GM04503 (cell line): ENCODE measurements at regions not wholly inside any gene's neighbourhood (a gene's known extent, or its start where the extent isn't known, plus 50 kb on each side); places are given as distances from the start of the nearest gene placed in this dataset.

Experiments used
- DNase-seq: peaks from one replicate; pipeline ENCODE4 v3.0.0-alpha.2; 2012; ENCODE audit warnings: low read depth

DNA sequence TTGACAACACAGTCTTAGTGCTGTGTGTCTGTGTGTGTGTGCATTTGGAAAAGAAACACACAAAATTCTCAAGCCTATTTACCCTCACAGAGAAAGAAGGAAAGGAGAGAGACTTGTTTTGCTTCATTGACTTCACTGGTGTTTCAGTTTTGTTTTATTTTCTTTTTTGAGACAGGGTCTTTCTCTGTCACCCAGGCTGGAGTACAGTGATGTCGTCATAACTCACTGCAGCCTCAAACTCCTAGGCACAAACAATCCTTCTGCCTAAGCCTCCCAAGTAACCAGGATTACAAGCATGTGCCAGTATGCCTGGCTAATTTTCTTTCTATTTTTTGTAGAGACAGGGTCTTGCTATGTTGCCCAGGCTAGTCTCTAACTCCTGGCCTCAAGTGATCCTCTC is 636.9 kb downstream of the TAFA4 start:
- no peak for DNase-seq

- no peak for DNase-seq
Observed at GRCh38 chr3:68290333-68290732, 635.9 kb upstream of the SUCLG2 start.

DNA sequence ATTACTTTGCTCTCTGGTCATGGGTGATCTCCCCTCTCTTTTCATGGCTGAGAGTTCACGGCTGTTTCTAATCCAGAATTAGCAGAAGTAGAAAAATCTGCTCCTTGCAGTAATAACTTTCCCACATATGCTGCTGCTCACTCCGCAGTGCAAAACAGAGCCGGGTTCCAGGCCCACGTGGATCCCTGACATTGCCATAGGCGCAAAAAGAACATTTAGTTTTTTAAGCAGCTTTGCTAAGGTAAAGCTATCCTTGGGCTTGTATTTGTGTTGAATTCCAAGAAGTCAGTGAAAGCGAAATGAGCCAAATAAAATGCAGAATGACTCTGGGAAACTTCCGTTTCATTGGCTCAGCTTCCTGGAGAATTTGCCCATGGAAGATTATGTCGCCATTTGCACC is 633.7 kb upstream of the SUCLG2 start:
- DNase-seq, result no peak

DNA sequence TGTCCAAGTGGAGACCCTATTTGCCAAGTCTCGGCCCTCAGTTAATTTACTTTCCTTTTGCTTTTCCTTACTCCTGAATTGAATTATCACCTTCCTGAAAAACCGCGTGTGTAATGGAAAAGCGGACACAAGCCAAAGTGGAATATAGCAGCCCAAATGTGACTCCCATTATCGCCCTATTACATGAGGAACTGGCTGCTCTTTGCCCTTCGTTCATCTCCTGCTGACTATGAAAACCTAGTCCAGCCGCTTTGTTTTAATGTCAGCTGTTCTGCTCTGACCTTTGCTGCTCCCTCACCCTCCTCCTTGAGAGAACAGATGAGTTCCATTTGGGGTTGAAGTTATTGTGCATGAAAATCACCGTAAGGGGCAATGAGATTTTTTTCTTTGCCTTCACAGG is 632.7 kb upstream of the SUCLG2 start:
- DNase-seq, result no peak

- DNase-seq, result no peak
Observed at GRCh38 chr3:68274286-68274685, 619.9 kb upstream of the SUCLG2 start.

- no peak for DNase-seq
Observed at GRCh38 chr3:68271145-68271544, 616.7 kb upstream of the SUCLG2 start.

- no peak for DNase-seq
Observed at GRCh38 chr3:68256635-68257223, 602.3 kb upstream of the SUCLG2 start.

DNA sequence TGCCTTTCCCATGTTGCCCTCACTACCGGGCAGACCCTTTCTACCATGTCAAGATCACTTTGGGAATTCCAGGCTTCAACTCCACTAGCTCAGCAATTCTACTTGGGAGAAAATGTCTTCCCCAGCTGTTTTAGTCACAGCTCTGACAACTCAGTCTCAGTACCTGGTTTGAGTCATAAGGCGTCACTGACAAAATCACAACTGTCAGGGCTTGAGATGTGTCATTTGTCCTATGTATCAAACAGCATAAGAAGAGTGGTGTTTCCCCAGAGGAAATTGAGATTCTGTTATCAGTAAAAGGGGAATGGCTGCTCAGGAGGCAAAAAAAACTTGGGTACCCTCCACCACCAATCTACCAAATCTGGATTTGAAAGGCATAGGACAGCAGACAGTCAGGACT is 594.9 kb upstream of the SUCLG2 start:
- no peak for DNase-seq

GRCh38 chr3:68242606-68243005 is 588.2 kb upstream of the SUCLG2 start:
- no peak for DNase-seq

GRCh38 chr3:68239542-68239941 is 585.1 kb upstream of the SUCLG2 start:
- DNase-seq, result no peak

DNA sequence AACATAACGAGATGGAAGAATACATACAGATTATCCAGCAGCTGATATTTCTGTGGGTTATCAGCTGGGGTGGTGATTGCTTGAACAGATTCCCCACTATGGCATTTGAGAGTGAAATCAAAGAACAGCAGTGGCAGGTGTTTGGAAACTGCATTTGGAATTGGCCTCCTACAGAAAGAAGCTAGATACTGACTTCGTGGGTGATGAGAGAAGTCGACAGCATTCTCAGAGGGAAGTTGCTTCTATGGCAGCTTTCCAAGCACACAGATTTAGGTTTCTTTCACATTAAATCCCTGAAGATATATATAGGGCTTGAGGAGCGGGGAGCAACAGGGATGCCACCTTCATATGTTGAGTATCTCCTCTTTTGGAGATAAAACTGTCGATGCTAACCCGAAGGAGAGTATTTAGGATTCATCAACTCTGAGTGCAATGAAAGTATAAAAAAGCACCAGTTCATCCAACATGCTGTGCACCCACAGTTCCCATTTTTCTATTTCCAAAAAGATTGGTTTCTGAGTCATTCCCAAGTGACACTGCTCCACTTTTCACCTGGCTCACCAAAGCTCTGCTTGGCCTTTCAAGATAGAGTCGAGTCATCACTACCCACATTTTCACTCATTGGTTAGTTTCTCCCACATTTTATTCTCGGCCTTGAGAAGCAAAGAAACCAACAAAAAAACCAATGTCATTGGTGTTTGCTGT is 579.8 kb upstream of the SUCLG2 start:
- no peak for DNase-seq

DNA sequence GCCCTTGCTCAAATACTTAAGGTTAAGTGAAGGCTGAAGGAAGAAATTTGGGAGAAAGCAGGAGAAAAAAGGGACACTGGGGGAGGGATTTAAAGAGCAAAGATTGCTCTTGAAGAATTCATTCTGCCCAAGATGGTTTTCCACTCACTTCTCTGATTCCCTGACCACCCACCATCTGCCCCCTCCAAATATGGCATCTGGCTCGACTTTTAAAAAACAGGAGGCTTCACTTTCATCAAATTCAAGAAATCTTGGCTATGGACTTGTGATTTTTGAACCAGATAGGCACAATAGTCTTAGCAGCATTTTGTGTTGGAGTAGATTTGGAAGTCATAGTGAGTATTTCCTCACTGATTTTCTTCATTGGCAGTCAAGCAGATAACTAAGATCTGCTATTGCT is 574.4 kb upstream of the SUCLG2 start:
- DNase-seq, result no peak

DNA sequence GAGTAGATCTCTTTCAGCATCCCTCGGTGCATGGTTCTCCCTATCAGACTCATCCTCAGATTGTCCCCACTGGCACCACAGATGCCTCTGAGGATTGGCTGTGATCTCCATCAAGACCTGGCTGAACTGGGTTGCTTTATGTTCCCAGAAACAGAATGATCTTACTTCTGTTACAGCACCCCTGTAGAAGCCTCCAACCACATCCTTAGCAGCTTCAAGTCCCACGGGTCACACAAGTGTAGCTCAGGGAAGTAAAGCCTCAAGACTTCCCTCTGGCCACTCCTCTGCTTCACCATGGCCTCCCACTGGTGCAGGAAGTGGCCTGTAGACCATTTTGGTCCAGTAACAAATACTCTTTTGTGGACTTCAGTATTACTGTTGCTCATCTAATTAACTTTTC is 566.4 kb upstream of the SUCLG2 start:
- DNase-seq, result no peak

- no peak for DNase-seq
Observed at GRCh38 chr3:68211637-68212036, 557.2 kb upstream of the SUCLG2 start.

DNA sequence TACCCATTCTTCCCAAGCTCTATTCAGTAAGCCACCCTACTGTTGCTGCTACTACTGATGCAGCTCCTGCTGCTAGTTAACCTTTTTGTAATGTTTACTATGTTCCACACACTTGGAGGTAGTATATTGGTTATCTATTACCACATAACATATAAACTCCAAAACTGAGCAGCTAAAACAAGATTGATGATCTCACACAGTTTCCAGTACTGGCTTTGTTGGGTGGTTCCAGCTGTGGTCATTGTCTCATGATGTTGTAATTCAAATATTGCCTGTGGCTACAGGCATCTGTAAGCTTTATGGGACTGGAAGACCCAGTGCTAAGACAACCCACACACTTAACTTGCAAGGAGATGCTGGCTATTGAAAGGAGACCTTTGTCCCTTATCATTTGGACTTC is 556.2 kb upstream of the SUCLG2 start:
- no peak for DNase-seq

GRCh38 chr3:68207327-68207726 is 552.9 kb upstream of the SUCLG2 start:
- no peak for DNase-seq

- no peak for DNase-seq
Observed at GRCh38 chr3:68206524-68207117, 552.2 kb upstream of the SUCLG2 start.

GRCh38 chr3:68186733-68187132 is 532.3 kb upstream of the SUCLG2 start:
- no peak for DNase-seq

- no peak for DNase-seq
Observed at GRCh38 chr3:68176600-68176999, 522.2 kb upstream of the SUCLG2 start.

- DNase-seq, result no peak
Observed at GRCh38 chr3:68173012-68173634, 518.7 kb upstream of the SUCLG2 start.

DNA sequence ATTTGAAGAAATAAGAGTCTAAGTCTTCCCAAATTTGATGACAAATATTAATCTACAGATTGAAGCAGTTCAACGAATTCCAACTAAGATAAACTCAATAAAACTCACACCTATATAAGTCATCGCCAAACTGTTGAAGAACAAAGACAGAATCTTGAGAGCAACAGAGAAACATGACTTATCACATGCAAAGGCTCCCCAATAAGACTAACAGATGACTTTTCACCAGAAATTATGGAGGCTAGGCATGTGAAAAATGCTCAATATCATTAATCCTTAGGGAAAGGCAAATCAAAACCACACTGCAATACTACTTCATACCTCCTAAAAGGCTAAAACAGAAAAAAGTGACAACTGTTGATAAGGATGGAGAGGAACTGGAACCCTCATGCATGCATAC is 517.6 kb upstream of the SUCLG2 start:
- DNase-seq, result no peak

DNA sequence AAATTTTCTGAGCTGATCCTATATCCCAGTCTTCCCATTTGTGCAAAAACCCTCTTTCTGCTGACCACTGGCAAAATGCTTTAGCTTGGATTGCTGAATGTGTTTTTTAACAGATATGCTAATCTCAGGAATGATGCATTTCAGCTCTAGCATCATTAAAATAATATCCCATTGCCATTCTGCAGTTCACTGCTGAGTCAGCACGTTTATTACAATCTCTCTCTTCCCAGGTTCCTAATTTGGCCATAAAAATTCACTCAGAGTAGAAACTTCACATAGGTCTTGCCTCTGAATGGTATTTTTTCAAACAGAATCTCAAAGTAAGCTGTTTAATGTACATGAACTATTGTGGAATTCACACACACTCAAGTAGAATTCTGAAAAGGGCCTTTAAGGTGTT is 509.6 kb upstream of the SUCLG2 start:
- no peak for DNase-seq

- no peak for DNase-seq
Observed at GRCh38 chr3:68163062-68163461, 508.6 kb upstream of the SUCLG2 start.
